T-helper 2 cell treated with Interferon-gamma antibody and Interleukin-4, amounts not matched to agents 100 ng/mL and 5 ng/mL, for 36 hours (primary cell): ENCODE measurements at regions not wholly inside any gene's neighbourhood (a gene's known extent, or its start where the extent isn't known, plus 50 kb on each side); places are given as distances from the start of the nearest gene placed in this dataset.

Experiments
- intact Hi-C: fragments of 100-400 bp; cut with micrococcal nuclease; formaldehyde crosslinking; loops from one replicate; pipeline ENCODE4 v1.15.1; 2023

DNA sequence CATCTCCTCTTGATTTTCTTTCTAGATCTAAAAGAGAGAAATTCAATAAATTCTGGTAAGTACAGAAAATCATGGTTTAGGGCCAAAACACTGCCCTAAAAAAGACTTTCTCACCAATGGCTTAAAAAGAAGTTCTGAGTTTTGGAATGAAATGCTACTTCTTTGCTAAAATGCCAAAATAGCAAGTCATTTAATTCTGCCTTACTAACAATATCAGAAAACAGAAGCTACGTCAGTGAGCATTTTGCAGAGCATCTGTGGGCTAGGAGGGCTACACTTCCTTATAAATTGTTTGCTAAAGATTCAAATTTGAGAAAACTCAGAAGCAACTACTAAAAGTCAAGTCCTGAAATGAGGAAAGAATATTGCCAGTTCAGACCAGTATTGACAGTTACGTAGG lies 560.8 kb upstream of the CELF2 start:
- intact Hi-C loops, result no loop called here

DNA sequence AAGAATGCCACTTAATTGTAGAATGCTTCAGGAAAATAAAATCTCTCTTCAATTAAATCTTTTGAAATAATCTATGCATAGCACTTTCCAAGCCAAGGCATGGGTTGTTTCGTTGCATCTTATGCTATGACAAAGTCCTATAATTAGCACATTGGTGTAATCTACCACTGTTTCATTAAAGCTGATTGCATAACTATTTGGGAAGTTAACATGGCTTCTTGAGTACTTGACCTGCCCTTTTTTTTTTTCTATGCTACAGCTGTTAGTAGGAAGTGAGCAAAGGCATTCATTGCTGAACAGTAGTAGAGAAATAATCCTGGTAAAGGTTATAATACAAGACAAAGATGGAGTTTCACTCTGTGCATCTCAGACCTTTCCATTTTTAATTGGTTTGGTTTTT lies 557.2 kb upstream of the CELF2 start:
- intact Hi-C loops, result no loop called here

DNA sequence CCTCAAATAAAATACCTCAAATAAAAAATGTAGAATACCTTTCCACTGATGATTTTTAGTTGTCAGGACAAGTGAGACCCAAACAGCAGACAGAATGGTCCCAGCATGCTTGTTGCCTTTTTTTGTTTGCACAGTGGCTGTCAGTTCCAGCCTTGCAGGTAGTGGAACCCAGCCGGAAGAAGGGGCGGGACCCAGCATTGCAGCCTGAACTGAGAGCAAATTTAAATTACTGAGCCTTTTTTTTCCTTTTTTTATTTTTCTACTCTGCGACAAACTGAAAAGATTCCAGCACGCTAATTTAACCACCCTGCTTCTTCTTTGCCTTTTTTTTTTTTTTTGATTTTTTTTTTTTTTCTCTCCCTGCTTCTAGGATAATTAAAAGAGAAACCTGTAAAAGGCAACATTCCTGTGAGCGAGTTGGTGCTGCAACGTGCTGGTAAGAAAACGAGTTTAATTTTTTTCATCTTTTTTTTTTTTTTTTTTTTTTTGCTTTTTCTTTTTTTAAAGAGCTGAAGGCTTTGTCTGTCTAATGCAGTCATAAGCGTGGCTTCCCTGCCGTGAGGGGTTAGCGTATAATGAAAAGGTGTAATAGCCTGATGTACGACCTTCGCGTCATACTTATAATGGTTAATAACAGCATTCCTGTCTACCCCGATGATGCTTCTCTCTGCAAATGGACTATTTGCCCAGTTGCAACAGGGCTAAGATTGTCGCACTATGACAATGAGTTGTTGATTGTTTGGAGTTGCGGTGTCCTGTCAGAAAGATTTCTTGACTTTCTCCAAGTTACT lies 555.3 kb upstream of the CELF2 start:
- intact Hi-C loops, result no loop called here

DNA sequence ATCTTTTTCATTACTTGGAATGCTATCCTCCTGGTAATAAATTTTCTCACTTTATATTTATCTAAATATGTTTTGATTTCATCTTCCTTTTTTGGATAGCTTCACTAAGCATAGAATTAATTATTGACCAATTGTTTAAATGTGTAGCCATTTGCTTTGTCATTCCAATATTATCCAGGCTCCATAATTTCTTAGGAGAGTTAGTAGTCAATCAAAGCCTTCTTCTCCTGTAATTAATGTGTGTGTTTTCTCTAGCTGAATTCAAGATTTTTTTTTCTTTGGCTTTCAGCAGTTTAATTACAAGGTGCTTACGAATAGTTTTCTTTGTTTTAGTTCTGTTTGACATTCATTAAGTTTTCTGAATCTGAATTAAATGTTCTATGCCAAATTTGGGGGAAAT lies 545.9 kb upstream of the CELF2 start:
- intact Hi-C loops, result no loop called here

DNA sequence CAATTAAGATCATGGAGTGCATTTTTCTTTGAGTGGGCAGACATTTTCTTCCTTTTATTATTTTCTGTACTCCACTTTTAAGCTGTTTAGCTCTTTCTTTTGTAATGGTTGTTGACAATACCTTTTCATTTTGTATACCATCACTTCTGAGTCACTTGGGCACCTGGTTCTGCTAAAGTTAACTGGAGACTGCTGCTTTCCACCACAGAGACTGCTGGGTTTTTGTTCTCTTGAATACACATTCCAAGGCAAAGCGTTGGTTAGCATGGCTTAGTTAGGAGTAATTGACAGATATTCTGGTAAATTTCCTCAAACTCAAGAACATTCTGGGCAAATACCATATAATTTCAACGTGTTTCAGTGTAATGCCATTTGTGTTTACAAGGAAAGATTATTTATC lies 541.9 kb upstream of the CELF2 start:
- intact Hi-C loops, result no loop called here

DNA sequence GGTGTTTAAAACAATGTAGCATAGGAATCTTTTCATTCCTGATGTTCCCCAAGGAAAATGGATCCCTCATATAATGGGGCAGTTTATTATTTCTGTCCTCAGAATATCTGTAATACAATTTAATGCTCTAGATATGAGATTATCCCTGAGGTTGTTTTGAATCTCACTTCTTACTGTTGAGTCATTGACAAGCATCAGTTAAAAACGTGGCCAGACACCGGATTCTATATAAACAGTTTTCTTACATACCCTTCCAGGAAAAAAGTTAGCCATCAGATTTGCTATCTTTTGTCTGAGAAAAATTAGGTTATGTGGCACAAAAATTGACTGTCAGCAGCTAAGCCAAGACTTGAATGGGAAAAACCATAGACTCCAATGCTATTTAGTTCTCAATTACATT lies 539.8 kb upstream of the CELF2 start:
- intact Hi-C loops, result no loop called here

DNA sequence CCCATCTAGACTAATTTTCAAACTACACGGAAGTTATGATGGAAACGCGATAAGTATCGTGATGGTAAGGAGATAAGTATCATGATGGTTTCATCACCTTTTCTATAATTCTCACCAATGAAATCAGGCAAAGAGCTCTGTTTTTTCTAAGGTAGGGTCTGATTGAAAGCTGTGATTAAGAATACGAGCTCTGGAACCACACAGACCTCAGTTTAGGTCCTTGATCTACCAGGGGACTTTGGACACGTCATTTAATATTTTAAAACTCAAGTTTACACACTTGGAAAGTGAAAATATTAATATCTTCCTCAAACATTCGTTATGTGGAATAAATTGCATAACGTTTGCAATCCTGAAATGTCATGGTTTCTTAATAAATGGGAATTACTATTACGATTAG lies 538.2 kb upstream of the CELF2 start:
- intact Hi-C loops, result no loop called here

DNA sequence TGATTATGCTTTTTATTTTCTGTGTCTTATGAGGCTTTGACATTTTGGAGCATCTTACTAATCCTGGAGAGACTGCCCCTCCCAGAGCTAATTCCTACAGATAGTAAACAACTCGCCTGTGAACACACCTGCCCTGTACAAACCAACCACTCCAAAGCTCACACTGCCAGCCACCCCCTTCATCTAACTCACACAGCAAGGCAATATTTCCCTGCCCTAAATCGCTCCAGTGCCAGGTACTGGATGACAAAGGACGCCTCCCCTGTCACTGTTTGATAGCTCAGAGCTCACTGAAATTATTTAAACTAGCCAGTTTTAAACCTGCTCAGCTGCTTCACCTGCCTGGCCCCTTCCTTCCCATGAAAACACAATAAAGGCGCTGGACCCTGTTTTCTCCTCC lies 535.1 kb upstream of the CELF2 start:
- intact Hi-C loops, result no loop called here

DNA sequence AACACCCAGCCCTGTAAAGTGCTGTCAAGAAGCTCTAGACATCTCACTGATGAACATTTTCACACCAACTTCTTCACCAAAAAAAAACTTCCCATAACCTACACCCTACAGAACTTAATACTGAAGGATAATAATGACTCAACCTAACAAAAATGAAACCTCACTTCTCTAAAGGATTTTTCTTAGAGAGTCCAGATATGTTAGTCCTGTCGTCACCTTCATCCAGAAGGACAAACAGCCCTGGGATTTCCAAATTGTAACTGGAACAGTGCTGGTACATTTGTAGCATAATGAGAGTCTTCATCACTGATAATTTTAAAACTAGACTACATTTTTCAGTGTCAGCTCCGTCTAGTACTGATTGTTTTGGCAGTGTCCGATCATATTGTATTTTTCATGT lies 528.6 kb upstream of the CELF2 start:
- intact Hi-C loops, result no loop called here

DNA sequence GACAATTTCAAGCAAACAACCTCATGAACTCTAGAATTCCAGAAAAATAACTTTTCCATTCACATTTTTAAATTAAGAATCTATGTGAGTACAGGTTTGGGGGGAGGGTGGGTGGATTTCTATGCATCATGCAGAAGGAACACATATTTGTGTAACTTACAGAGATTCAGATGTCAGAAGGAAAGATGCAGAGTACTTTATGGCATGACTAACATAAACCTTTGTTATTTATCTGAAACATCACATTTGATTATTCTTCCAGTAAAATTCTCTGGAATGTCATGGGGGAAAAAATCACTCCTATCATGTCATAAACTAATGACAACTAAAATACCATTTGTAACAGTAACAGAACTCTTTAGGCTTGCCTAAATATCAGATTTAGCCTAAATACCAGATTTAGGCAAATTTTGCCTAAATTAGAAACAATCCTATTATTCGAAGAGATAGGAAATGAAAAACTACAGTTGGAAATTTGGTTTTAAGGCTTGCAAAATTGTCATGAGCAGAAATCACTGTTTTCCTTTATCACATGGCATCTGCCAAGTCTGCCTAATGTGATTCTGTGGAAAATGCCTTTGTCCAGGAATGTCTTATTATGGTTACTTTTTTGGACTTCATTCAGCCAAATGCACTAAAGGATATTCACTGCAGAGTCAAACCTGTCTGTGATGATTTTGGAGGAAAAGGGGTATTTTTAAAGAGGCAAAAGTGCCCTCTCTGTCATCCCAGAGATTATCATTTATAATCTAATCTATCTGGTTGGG lies 527.7 kb upstream of the CELF2 start:
- intact Hi-C loops, result no loop called here

DNA sequence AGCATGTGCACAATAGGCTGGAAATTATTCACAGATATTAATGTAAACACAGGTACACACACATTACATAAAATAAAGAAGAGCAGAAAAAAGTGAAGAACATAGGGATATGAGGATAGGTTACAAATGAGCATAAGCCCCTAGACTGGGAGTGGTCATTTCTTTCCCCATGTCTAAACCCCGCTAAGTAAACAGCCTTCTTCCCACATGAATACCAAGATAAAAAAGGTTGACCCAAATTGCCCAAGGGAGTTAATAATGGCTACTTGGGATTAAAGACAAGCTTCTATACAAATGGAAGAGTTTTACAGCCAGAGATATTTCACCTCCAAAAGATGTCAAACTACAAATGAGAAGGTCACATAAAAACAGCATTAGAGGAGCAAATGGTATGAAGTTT lies 527.1 kb upstream of the CELF2 start:
- intact Hi-C loops, result no loop called here

DNA sequence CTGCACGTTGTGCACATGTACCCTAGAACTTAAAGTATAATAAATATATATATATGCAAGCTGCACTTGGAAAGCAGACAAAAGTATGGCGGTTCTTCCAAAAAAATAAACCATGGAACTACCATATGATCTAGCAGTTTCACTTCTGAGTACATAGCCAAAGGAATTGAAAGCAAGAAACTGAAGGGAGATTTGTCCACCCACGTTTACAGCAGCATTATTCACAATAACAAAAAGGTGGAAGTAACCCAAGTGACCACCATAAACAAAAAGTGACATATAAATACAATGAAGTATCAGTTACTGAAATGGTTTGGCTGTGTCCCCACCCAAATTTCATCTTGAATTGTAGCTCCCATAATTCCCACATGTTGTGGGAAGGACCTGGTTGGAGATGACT lies 525.3 kb upstream of the CELF2 start:
- intact Hi-C loops, result no loop called here

DNA sequence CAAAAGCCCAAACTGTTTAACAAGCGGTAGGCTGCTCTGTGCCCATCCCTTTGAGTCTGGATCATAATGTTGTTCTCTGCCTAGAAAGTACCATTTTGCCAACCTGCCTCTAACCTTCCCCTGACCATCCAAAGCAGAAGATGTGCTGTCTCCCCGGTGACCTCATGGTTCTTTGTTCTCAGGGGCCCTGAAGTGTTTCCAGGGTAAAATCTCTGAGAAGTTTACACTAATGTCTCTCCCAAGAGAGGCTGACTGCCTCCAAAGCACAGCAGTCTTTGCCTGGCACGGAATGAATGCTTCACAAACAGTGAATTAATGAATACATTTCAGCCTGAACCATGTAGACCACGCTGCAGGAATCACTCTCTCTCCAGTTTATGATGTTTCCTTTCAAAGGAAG lies 523.8 kb upstream of the CELF2 start:
- intact Hi-C loops, result no loop called here

DNA sequence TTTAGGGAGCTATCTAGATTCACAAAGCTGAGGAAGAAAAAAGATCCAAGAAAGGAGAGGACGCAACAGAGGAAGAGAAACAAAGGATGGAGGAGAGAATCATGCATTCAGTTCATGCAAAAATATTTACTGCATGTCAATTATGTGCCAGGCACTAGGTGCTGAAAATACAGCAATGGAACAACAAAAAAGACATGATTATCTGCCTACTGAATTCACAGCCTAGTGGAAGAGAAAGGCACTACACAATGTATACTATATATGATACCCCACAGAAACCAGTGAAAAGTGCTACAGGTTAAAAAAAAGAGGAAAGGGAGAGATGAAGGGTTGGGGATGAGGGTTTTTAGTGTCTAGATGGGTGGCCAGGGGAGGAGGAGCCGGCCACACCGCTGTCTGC lies 520.4 kb upstream of the CELF2 start:
- intact Hi-C loops, result no loop called here

DNA sequence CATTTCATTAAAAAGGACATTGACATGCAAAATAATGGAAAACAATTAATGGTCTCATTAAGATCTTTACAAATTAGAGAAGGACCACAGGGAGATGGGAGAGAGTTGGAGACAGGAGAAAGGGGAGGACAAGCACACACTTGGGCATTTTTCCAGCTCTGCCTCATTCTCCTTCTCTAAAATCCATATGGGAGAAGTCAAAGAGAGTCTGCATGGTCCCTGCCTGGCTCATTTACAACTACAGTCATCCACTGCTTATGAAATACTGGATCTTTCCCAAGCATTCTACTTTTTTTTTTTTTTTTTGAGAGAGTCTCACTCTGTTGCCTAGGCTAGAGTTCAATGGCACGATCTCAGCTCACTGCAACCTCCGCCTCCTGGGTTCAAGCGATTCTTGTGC lies 518.9 kb upstream of the CELF2 start:
- intact Hi-C loops, result no loop called here

DNA sequence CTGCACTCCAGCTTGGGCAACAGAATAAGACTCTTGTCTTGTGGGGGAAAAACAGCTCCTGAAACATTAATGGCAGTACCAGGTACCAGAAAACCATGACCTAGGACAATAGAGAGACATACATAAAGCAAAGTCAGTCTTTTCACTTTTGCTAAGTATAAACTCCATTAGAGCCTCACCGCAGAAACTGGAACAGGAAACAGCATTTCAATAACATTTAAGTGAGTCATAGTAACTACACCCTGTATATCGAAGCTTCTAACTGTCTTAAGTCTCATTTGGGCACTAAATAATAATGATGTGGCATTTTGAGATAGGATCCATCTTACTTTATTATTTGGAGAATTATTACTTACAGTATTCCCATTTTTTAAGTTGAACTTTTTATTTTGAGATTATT lies 517.8 kb upstream of the CELF2 start:
- intact Hi-C loops, result no loop called here

DNA sequence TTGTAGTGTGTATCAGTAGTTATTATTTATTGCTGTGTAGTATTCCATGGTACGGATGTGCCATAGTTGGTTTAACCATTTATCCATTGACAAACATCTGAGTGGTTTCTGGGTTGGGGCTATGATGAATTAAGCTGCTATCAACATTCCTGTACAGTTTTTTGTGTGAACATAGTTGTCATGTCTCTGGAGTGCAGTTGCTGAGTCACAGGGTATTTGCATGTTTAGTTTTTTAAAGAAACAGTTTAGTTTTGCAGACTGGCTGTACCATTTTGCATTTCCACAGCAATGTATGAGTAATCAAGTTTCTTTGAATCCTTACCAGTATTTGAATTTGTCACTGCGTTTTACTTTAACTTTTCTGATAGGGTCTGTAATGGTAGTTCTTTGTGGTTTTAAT lies 516.7 kb upstream of the CELF2 start:
- intact Hi-C loops, result no loop called here

DNA sequence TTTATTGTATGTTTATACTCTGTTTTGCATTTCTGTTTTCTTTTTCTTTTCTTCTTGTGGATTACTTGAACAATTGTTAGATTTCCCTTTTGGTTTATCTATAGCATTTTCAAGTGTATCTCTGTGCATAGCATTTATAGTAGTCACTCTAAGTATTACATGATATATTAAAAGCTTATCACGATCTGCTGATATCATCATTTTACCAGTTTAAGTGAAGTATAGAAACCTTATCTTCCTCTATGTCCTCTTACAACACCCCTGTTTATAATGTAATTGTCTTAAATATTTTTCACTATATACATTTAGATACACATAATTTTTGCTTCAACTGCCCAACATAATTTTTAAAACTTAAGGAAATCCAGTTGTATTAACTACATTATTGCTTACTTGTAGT lies 513.9 kb upstream of the CELF2 start:
- intact Hi-C loops, result no loop called here

DNA sequence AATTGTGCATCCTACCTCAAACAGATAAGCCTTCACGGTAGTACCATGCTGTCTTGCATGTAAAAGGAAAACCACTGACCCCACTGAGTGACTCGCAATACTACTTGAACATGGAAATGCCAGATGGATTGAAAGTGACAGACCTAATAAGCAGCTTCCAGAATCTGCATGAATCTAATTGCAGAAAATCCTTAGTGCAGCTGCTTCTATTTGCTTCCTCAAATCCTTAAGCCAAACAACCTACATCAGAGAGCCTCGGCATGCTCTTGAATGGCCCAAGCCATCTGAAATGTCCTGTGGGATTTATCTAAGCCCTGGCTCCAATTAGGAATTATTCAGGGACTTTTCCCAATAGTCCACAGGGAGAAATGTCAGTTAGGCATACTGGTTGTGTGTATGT lies 509.5 kb upstream of the CELF2 start:
- intact Hi-C loops, result no loop called here

DNA sequence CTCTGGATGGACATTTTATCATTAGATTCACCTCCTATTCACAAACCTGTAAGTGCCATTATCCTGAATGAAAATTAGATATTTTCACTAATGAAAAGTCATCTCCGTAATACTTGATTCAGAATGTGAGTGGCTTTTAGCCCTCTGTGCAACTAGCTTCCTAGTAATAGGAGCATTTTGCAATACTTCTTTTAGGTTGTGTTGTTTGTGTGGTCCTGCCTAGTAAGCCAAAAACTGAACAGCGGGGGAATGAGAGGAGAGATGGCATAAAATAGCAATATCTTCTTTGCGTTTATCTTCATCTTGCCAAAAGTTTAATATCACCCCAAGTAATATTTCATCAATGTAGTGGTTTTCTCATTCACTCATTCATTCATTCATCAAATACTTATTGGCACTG lies 507.5 kb upstream of the CELF2 start:
- intact Hi-C loops, result no loop called here

DNA sequence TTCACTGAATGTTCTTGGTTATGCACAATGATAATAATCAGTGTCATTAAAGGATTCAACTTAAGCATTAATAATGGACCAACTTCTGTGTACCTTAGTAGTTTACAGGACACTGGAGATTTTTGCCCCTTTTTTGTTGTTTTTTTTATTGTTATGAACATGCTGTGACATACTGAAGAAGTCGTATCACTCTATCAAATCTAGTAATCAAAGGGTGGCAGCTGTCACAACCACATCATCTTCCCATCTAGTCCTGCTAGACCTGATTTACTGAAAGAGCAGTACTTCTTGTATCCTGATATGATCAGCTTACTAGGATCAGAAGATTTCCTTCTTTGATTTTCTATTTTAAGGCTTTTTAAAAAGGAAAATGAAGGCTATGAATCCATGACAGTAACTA lies 504.6 kb upstream of the CELF2 start:
- intact Hi-C loops, result no loop called here

DNA sequence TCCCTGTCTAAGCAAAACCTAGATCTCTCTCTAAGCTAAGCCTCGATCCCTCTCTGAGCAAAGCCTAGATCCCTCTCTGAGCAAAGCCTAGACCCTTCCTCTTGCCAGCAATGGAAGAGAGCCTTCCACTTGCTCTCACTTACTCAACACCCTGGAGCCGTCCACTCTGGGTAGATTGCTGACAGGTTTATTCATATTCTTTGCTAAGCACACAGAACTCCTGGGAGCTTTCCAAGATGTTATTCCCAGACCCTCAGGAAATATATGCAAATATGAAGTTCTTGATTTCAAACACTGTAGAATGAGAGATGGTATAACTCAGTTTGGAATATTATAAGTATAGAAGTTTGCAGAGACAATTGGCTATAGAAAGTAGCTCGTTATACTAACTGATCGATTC lies 503.8 kb upstream of the CELF2 start:
- intact Hi-C loops, result no loop called here

DNA sequence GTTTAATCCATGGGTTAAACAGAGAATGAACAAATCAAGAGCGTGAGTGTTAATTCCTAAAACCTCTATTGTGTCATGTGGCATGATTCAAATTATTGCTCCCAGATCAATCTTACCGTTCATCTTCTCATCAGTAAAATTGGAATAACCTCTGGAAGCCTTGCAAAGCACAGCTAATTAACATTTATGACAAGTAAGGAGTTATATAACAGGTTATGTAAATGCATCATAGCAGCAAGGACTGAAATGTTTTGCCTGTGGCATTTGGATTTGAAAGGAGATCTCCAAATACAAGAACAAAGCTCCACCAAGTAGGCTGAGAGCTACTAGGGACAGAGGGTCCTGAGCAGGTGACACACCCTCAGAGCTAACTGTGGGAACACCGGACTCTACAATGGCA lies 502.9 kb upstream of the CELF2 start:
- intact Hi-C loops, result no loop called here
